ENCODE measurements at regions not wholly inside any gene's neighbourhood (a gene's known extent, or its start where the extent isn't known, plus 50 kb on each side); places are given as distances from the start of the nearest gene placed in this dataset.

DNA sequence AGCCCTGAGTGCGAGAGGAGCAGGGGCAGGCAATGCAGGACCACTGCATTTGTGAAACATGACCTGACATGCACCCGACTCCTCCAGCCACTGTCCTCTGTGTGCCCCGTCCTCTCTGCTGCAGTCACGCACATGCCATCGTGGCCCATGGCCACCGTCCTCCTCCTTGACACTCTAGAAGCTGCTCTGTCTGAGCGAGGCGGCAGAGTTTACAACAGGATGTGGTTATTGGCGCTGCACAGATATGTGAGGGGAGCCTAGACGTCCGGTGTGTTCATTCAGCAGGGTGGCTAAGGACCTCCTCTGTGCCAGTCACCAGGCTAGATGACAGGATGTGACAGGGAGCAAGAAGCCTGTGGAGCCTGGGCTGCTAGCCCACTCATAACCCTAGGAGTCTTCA lies 277.8 kb downstream of the FOXO1 start:
- TF ChIP-seq LEF1 (IDR thresholded peaks at IDR 0.05; ENCODE audit: borderline replicate concordance) (no peak), SP1 (IDR thresholded peaks at IDR 0.05) (no peak), BHLHE40 (IDR thresholded peaks at IDR 0.05; ENCODE audit: borderline replicate concordance) (no peak), HDGF (IDR thresholded peaks at IDR 0.05; ENCODE audit: borderline replicate concordance) (no peak), TARDBP (IDR thresholded peaks at IDR 0.05) (no peak), FOXM1 (IDR thresholded peaks at IDR 0.05; ENCODE audit: borderline replicate concordance) (no peak), SUZ12 (IDR thresholded peaks at IDR 0.05) (no peak), ELF4 (IDR thresholded peaks at IDR 0.05) (no peak), FOXK2 (IDR thresholded peaks at IDR 0.05) (no peak), ZNF384 (IDR thresholded peaks at IDR 0.05) (no peak), L3MBTL2 (conservative IDR thresholded peaks at IDR 0.05) (no peak), CTBP1 (IDR thresholded peaks at IDR 0.05; ENCODE audit: borderline replicate concordance) (no peak), NFRKB (IDR thresholded peaks at IDR 0.05) (no peak)
- TF ChIP-seq, protein P1, sequence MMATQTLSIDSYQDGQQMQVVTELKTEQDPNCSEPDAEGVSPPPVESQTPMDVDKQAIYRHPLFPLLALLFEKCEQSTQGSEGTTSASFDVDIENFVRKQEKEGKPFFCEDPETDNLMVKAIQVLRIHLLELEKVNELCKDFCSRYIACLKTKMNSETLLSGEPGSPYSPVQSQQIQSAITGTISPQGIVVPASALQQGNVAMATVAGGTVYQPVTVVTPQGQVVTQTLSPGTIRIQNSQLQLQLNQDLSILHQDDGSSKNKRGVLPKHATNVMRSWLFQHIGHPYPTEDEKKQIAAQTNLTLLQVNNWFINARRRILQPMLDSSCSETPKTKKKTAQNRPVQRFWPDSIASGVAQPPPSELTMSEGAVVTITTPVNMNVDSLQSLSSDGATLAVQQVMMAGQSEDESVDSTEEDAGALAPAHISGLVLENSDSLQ (IDR thresholded peaks at IDR 0.05), result no peak
